B cell (primary cell): ENCODE measurements at regions not wholly inside any gene's neighbourhood (a gene's known extent, or its start where the extent isn't known, plus 50 kb on each side); places are given as distances from the start of the nearest gene placed in this dataset.

Source experiments
- ATAC-seq: fragments of 200-7000 bp; cut with Tn5 transposase; one replicate; pipeline ENCODE4 v1.10.0; 2021; ENCODE audit warnings: low read depth, mild to moderate bottlenecking, moderate number of reproducible peaks, moderate library complexity
- CTCF ChIA-PET: fragments of 350-600 bp; sonication (Branson Sonifier 250); formaldehyde crosslinking; loops from one replicate; lab custom pipeline; 2021; ENCODE audit warnings: antibody characterized with exemption, inconsistent platforms; lab: Charles Lee
- POLR2A ChIA-PET: fragments of 350-600 bp; sonication (Branson Sonifier 250); formaldehyde crosslinking; loops from one replicate; lab custom pipeline; 2021; ENCODE audit warnings: antibody characterized with exemption; lab: Charles Lee
- DNase-seq: peaks from one replicate; pipeline ENCODE4 v3.0.0; 2013
- H2AFZ ChIP-seq: 2 replicates; pipeline ENCODE4 v1.6.1; 2012; ENCODE audit warnings: mild to moderate bottlenecking, low read depth, low read length; ENCODE audit not compliant: insufficient read depth, poor library complexity, severe bottlenecking
- H3K27ac ChIP-seq, 2 donors: 1 replicate in 1 of 2; 2 replicates in 1 of 2; pipeline ENCODE4 v1.5.1; 2012 to 2013; ENCODE audit warnings: low read length in 2 of 2, mild to moderate bottlenecking in 2 of 2, moderate library complexity in 1 of 2
- H3K27me3 ChIP-seq, 4 experiments: fragments of 200-600 bp in 1 of 4; sonication (generic) in 1 of 4; replicated peaks in 1 of 4; 1 replicate in 2 of 4; 2 replicates in 2 of 4; pipeline versions ENCODE4 v1.6.1 to v1.7.0; 2013 to 2016; ENCODE audit warnings: low read length in 3 of 4, mild to moderate bottlenecking in 2 of 4, mixed read lengths in 1 of 4, moderate library complexity in 1 of 4; ENCODE audit not compliant: insufficient read depth in 4 of 4, control insufficient read depth in 3 of 4; ENCODE audit errors: control extremely low read depth in 1 of 4
- H3K36me3 ChIP-seq, 2 experiments: replicated peaks in 1 of 2; 1 replicate in 1 of 2; 2 replicates in 1 of 2; pipeline versions ENCODE4 v1.6.1 to v1.7.1; 2013; ENCODE audit warnings: low read length in 1 of 2; ENCODE audit not compliant: insufficient read depth in 2 of 2, control insufficient read depth in 1 of 2; ENCODE audit errors: control extremely low read depth in 1 of 2, extremely low read depth in 1 of 2
- H3K4me1 ChIP-seq, 2 donors: fragments of 200-600 bp in 1 of 2; sonication (generic) in 1 of 2; 1 replicate in 1 of 2; 2 replicates in 1 of 2; pipeline versions ENCODE4 v1.5.1 to v1.6.1; 2013 to 2017; ENCODE audit warnings: low read length in 2 of 2; ENCODE audit not compliant: control insufficient read depth in 2 of 2, insufficient read depth in 2 of 2
- H3K4me2 ChIP-seq: replicated peaks from 2 replicates; pipeline ENCODE3; 2012; ENCODE audit warnings: mild to moderate bottlenecking, low read depth, low read length; ENCODE audit not compliant: poor library complexity, severe bottlenecking
- H3K4me3 ChIP-seq, 5 experiments: fragments of 200-600 bp in 1 of 5; sonication (generic) in 1 of 5; 1 replicate in 3 of 5; 2 replicates in 2 of 5; pipeline versions ENCODE4 v1.5.1 to v1.7.0; 2011 to 2016; ENCODE audit warnings: low read length in 4 of 5, mild to moderate bottlenecking in 4 of 5, low read depth in 2 of 5, control low read depth in 1 of 5, moderate library complexity in 1 of 5; ENCODE audit not compliant: insufficient read depth in 1 of 5; ENCODE audit errors: control extremely low read depth in 1 of 5, extremely low read depth in 1 of 5
- H3K79me2 ChIP-seq: fragments of 200-600 bp; sonication (generic); one replicate; pipeline ENCODE4 v1.6.0; 2016; ENCODE audit warnings: low read length; ENCODE audit not compliant: control insufficient read depth, insufficient read depth
- H3K9ac ChIP-seq: fragments of 200-600 bp; sonication (generic); 2 replicates; pipeline ENCODE4 v1.6.1; 2017; ENCODE audit warnings: mild to moderate bottlenecking, low read length, moderate library complexity
- H3K9me3 ChIP-seq, 3 donors: one replicate each; pipeline versions ENCODE4 v1.6.1 to v1.7.1; 2013; ENCODE audit warnings: low read length in 2 of 3; ENCODE audit not compliant: control insufficient read depth in 2 of 3, insufficient read depth in 1 of 3; ENCODE audit errors: control extremely low read depth in 1 of 3
- H4K20me1 ChIP-seq: 2 replicates; pipeline ENCODE4 v1.6.0; 2012; ENCODE audit warnings: mild to moderate bottlenecking, low read length; ENCODE audit not compliant: insufficient read depth, control insufficient read depth, poor library complexity, severe bottlenecking
- H3K27ac Mint-ChIP-seq: one replicate; pipeline ENCODE4 v1.8.0; 2021; ENCODE audit warnings: mixed read lengths
- H3K27me3 Mint-ChIP-seq: one replicate; pipeline ENCODE4 v1.8.0; 2021; ENCODE audit warnings: mixed read lengths
- H3K4me1 Mint-ChIP-seq: one replicate; pipeline ENCODE4 v1.8.0; 2021; ENCODE audit warnings: mixed read lengths
- H3K4me3 Mint-ChIP-seq: one replicate; pipeline ENCODE4 v1.8.0; 2021; ENCODE audit warnings: mixed read lengths
- H3K9me3 Mint-ChIP-seq: one replicate; pipeline ENCODE4 v1.8.0; 2022; ENCODE audit warnings: mixed read lengths; ENCODE audit not compliant: insufficient read depth
- CTCF ChIP-seq: fragments of 200-600 bp; IDR thresholded peaks from one replicate; pipeline ENCODE4 v1.8.0; 2022; ENCODE audit warnings: antibody characterized with exemption, mild to moderate bottlenecking
- EZH2 ChIP-seq: IDR thresholded peaks from 2 replicates; pipeline ENCODE4 v1.6.1; 2012; ENCODE audit warnings: borderline replicate concordance, low read depth, mild to moderate bottlenecking, moderate library complexity, low read length; ENCODE audit not compliant: insufficient read depth, poor library complexity, severe bottlenecking
- WGBS: methylation state at CpG from one replicate; pipeline ENCODE4 v1.1.5; 2013; ENCODE audit warnings: missing lambda C conversion rate; ENCODE audit not compliant: insufficient coverage; 5-methylcytosine and 5-hydroxymethylcytosine counted together
- intact Hi-C: fragments of 100-400 bp; cut with micrococcal nuclease; formaldehyde crosslinking; loops from one replicate; pipeline ENCODE4 v1.10.0; 2022

GRCh38 chr13:108031865-108032264 lies 183.5 kb downstream of the LIG4 start:
- no peak overlapping the region for H3K4me2 ChIP-seq
- CTCF ChIA-PET = no interaction called here
- intact Hi-C loops = no loop called here
- Mint-ChIP-seq H3K4me3 (no peak overlapping the region), H3K27me3 (no peaks in the 10 kb centered on the region), H3K9me3 (no peaks in the 10 kb centered on the region), H3K4me1 (no peaks in the 10 kb centered on the region), H3K27ac (no peak overlapping the region)
- DNase-seq (no peak), ATAC-seq (no peak)
- H2AFZ ChIP-seq = no peak overlapping the region
- POLR2A ChIA-PET = no interaction called here
- H3K27me3 ChIP-seq = no peaks in the 10 kb centered on the region
- TF ChIP-seq EZH2 = no peak
- TF ChIP-seq CTCF = no peak
- no peak overlapping the region for H3K27ac ChIP-seq
- no peaks in the 10 kb centered on the region for H4K20me1 ChIP-seq
- H3K4me1 ChIP-seq = no peaks in the 10 kb centered on the region
- no peaks in the 10 kb centered on the region for H3K9me3 ChIP-seq
- no peak overlapping the region for H3K9ac ChIP-seq
- H3K79me2 ChIP-seq = no peaks in the 10 kb centered on the region
- 88% methylated on average over 5 of the region's 5 CpGs for WGBS
- no peaks in the 10 kb centered on the region for H3K36me3 ChIP-seq
- no peak overlapping the region for H3K4me3 ChIP-seq

- TF ChIP-seq CTCF (no peak), EZH2 (no peak)
- no peaks in the 10 kb centered on the region for H3K4me1 ChIP-seq
- Mint-ChIP-seq H3K27ac (no peak overlapping the region), H3K27me3 (no peaks in the 10 kb centered on the region), H3K9me3 (no peaks in the 10 kb centered on the region), H3K4me3 (no peak overlapping the region), H3K4me1 (no peaks in the 10 kb centered on the region)
- no peaks in the 10 kb centered on the region for H3K36me3 ChIP-seq
- CTCF ChIA-PET = no interaction called here
- no peaks in the 10 kb centered on the region for H4K20me1 ChIP-seq
- no peak for DNase-seq
- no peaks in the 10 kb centered on the region for H3K79me2 ChIP-seq
- no CpG with 5 or more reads among the region's 1 CpG for WGBS
- no peaks in the 10 kb centered on the region for H3K9me3 ChIP-seq
- H3K27me3 ChIP-seq = no peaks in the 10 kb centered on the region
- H3K9ac ChIP-seq = no peak overlapping the region
- no peak overlapping the region for H3K4me3 ChIP-seq
- POLR2A ChIA-PET = no interaction called here
- no peak overlapping the region for H2AFZ ChIP-seq
- intact Hi-C loops = no loop called here
- no peak overlapping the region for H3K27ac ChIP-seq
- no peak overlapping the region for H3K4me2 ChIP-seq
- ATAC-seq = no peak
These were observed 184.6 kb downstream of the LIG4 start for GRCh38 chr13:108030769-108031168.
